HG03521 (cell line): ENCODE measurements at regions not wholly inside any gene's neighbourhood (a gene's known extent, or its start where the extent isn't known, plus 50 kb on each side); places are given as distances from the start of the nearest gene placed in this dataset.

ENCODE experiments used
- ATAC-seq: cut with Tn5 transposase; IDR thresholded peaks from one replicate; pipeline ENCODE4 v1.9.1; 2021; ENCODE audit warnings: mild to moderate bottlenecking, moderate library complexity; ENCODE audit not compliant: unreplicated experiment

GRCh38 chr1:234940841-234941240 is 187.8 kb downstream of the TOMM20 start:
- no peak for ATAC-seq

DNA sequence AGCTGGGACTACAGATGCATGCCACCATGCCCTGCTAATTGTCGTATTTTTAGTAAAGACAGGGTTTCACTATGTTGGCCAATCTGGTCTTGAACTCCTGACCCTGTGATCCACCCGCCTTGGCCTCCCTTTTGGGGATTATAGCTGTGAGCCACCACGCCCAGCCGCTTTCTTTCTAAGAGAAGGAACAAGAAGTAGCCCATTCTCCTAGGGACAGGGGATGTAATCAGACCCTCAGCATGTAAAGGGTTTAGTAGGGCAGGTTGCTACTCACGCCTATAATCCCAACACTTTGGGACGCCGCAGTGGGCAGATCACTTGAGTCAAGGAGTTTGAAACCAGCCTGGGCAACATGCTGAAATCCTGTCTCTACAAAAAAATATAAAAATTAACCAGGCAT is 189.7 kb downstream of the TOMM20 start:
- no peak for ATAC-seq

DNA sequence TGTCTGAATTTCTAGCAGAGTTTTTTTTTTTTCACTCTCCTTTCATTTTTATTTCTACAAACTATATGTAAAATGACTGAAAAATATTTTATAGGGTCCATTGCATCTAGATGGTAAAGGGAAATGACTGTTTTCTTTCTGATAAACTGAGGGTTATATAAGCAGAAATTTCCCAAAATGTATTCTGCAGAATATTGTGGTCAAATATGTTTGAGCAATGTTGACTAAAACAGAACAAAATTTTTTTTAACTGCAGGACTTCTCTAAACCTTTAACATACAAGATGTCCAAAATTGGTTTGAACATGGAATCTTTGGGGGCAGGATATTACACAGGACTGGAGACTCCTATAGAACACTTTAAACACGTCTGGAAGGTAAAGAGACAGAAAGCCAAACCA is 190.5 kb downstream of the TOMM20 start:
- no peak for ATAC-seq

DNA sequence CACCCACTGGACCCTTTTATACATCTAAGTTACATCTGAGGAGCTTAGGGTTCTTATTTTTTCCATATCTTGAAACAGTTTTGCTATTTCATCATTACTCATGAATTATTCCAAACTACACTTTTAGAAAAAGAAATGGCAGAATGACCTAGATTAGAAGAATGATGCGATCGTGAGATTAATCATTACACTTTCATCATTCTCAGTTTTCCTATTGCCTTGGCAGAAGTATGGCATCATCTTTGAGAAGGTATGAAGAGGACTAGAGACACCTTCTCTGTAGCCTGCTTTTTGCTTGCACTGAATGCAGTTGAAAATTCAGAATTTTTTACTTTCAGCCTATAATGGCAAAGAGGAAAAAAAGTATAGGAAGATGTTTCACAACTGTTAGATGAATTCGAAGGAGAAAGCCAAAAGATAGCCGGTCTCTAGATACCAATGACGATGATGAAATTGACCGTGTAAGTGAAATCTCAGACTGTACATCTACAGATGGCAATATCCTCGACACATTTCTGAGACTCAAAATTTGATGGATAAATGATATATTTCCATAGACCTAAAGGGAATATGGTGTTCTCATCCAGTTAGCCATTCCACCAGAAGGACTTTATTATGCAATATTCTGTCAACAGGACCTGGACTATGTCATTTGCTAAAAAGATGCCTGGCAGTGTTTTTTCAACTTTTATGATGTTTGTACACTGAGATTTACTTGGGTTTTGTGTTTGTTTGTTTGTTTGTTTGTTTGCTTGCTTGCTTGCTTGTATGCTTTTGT is 191.8 kb downstream of the TOMM20 start:
- no peak for ATAC-seq

GRCh38 chr1:234934611-234935033 is 194.0 kb downstream of the TOMM20 start:
- no peak for ATAC-seq

- peak; percentile 82 for ATAC-seq
Measured at GRCh38 chr1:234933475-234933874, 195.2 kb downstream of the TOMM20 start.

GRCh38 chr1:234932511-234933430 is 195.9 kb downstream of the TOMM20 start:
- ATAC-seq: peak; percentile 28

DNA sequence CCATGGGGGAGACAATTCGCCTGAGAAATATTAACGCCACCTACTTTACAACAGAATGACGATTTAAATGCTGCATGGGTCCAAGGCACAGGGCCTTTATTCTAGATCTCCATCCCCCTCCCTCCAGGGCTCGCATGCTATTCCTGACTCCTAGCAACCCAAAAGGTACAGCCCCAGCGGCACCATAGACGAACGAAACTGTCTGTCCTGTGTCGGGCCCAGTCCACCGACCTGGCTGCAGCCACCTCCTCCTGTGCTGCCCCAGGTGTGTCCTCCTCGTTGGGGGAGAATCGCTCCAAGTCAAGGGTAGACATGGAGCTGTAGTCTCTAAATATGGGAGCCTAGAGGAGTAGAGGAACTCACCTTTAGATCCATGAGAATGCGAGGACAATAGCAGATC is 196.5 kb downstream of the TOMM20 start:
- ATAC-seq: no peak

GRCh38 chr1:234931404-234931973 is 197.1 kb downstream of the TOMM20 start:
- no peak for ATAC-seq

GRCh38 chr1:234929369-234929768 is 199.3 kb downstream of the TOMM20 start:
- ATAC-seq: no peak

GRCh38 chr1:234928642-234929041 is 200.0 kb downstream of the TOMM20 start:
- no peak for ATAC-seq

- ATAC-seq: no peak
Measured at GRCh38 chr1:234927971-234928640, 200.5 kb downstream of the TOMM20 start.

GRCh38 chr1:234927312-234927970 is 201.2 kb downstream of the TOMM20 start:
- no peak for ATAC-seq

- peak; percentile 72 for ATAC-seq
Measured at GRCh38 chr1:234926559-234927311, 201.9 kb downstream of the TOMM20 start.

DNA sequence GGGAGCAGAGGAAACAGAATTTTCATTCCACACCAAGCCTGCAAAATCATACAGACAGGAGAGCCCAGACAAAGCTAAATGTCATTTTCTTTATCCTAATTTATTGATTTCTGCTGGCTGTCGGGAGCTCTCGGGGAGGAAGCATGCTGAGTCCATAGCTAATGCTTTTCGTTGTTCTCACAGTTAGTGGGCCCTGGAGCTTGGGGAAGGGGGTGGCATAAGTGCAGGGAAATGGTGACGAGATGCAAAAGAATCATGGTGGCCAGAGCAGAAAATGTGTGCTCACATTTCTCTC is 202.4 kb downstream of the TOMM20 start:
- ATAC-seq: no peak

- ATAC-seq: peak; percentile 2
Measured at GRCh38 chr1:234925440-234926263, 203.0 kb downstream of the TOMM20 start.

DNA sequence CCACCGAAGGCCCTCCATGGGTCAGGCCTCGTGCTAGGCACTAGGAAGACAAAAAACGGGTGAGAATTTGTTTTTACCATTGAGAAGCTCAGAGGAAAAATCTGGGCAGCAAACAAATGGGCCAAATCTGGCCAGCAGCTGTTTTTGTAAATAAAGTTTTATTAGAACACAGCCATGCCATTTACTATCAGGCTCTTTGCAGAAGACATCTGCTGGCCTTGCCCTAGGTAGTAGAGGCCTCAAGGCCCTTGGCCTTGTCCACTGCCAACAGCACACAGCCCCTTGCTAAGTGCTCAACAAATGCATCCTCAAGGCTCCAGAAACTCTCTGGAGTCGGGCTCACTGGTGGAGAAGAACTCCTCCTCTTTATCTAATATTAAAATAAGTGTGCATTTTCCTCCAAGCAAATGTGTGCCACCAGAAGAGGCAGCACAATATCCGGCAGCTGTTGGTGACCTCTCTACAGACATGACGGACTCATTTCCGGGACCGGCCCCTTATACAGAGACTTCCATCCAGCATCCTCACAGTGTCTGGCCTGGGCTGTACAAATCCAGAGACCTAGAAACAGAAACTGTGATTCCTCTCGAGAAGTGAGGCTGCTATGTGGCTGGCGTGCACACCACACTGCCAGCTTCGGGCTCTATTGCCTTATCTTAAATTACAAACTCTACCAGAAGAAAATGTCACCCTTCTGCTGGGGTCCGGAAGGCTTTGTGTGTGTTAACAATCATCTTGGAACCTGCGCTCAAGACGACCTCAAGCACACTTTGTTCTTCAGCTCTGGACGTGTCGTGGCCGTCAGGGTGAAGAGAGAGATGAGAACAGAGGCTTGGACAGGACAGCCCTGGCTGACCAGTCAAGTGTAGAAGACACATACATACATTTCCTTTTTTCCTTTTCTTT is 203.9 kb downstream of the TOMM20 start:
- ATAC-seq: no peak

- ATAC-seq: no peak
Measured at GRCh38 chr1:234923626-234924025, 205.0 kb downstream of the TOMM20 start.
